Neural cell (in vitro differentiated cells): ENCODE measurements at regions not wholly inside any gene's neighbourhood (a gene's known extent, or its start where the extent isn't known, plus 50 kb on each side); places are given as distances from the start of the nearest gene placed in this dataset.

Source experiments
- H2AFZ ChIP-seq: fragments of 200-600, 300-800 bp; sonication (generic), shearing (Covaris generic); 2 replicates; pipeline ENCODE4 v1.6.0; 2014; ENCODE audit warnings: low read depth, mild to moderate bottlenecking, antibody characterized with exemption, low read length, moderate library complexity
- H3F3A ChIP-seq: fragments of 200-600 bp; shearing (Covaris generic); 2 replicates; pipeline ENCODE4 v1.6.1; 2016; ENCODE audit warnings: mild to moderate bottlenecking, moderate library complexity, mixed read lengths, antibody characterized with exemption, low read length; ENCODE audit not compliant: insufficient read depth, poor library complexity, severe bottlenecking
- H3K27ac ChIP-seq: fragments of 200-600, 300-800 bp; sonication (generic), shearing (Covaris generic); 2 replicates; pipeline ENCODE4 v1.5.1; 2014; ENCODE audit warnings: mild to moderate bottlenecking, low read length, moderate library complexity
- H3K27me3 ChIP-seq: fragments of 300-800, 200-600 bp; sonication (generic), shearing (Covaris generic); 2 replicates; pipeline ENCODE4 v1.6.0; 2014; ENCODE audit warnings: mild to moderate bottlenecking, low read depth, low read length, moderate library complexity; ENCODE audit not compliant: insufficient read depth
- H3K36me3 ChIP-seq: fragments of 300-800, 200-600 bp; sonication (generic), shearing (Covaris generic); 2 replicates; pipeline ENCODE4 v1.5.1; 2014; ENCODE audit warnings: mild to moderate bottlenecking, antibody characterized with exemption, low read length, moderate library complexity; ENCODE audit not compliant: insufficient read depth
- H3K4me2 ChIP-seq: fragments of 300-800, 200-600 bp; sonication (generic), shearing (Covaris generic); 2 replicates; pipeline ENCODE4 v1.6.0; 2014; ENCODE audit warnings: mild to moderate bottlenecking, low read length
- H3K4me3 ChIP-seq: fragments of 300-800, 200-600 bp; sonication (generic), shearing (Covaris generic); 2 replicates; pipeline ENCODE4 v1.5.1; 2014; ENCODE audit warnings: mild to moderate bottlenecking, low read length, moderate library complexity
- H3K79me2 ChIP-seq: fragments of 200-600 bp; shearing (Covaris generic); replicated peaks from 2 replicates; pipeline ENCODE4 v1.6.0; 2014; ENCODE audit warnings: mild to moderate bottlenecking, low read length, moderate library complexity; ENCODE audit not compliant: insufficient read depth
- H3K9ac ChIP-seq: fragments of 300-800, 200-600 bp; sonication (generic), shearing (Covaris generic); 2 replicates; pipeline ENCODE4 v1.6.1; 2016; ENCODE audit warnings: mild to moderate bottlenecking, low read length, mixed read lengths
- H3K9me2 ChIP-seq: fragments of 200-600 bp; shearing (Covaris generic); 2 replicates; pipeline ENCODE4 v1.6.1; 2016; ENCODE audit warnings: mild to moderate bottlenecking, low read length, mixed read lengths; ENCODE audit not compliant: insufficient read depth
- H3K9me3 ChIP-seq: fragments of 200-600, 300-800 bp; sonication (generic), shearing (Covaris generic); 2 replicates; pipeline ENCODE4 v1.6.1; 2016; ENCODE audit warnings: mild to moderate bottlenecking, mixed run types, low read length, moderate library complexity, mixed read lengths
- H4K20me1 ChIP-seq: fragments of 200-600 bp; shearing (Covaris generic); 2 replicates; pipeline ENCODE4 v1.6.1; 2016; ENCODE audit warnings: mild to moderate bottlenecking, mixed run types; ENCODE audit not compliant: insufficient read depth
- EP300 ChIP-seq: fragments of 450-650 bp; conservative IDR thresholded peaks from 2 replicates; pipeline ENCODE4 v1.6.1; 2014; ENCODE audit warnings: antibody characterized with exemption, mild to moderate bottlenecking, moderate library complexity; ENCODE audit not compliant: poor library complexity, severe bottlenecking
- EZH2 ChIP-seq: fragments of 200-600, 300-800 bp; shearing (Covaris generic), sonication (generic); IDR thresholded peaks from 2 replicates; pipeline ENCODE4 v1.6.1; 2014; ENCODE audit warnings: antibody characterized with exemption, low read length, borderline replicate concordance, mild to moderate bottlenecking; ENCODE audit not compliant: insufficient read depth, poor library complexity, severe bottlenecking
- MXI1 ChIP-seq: fragments of 450-650 bp; conservative IDR thresholded peaks from 2 replicates; pipeline ENCODE4 v1.6.1; 2014; ENCODE audit warnings: antibody characterized with exemption, mild to moderate bottlenecking; ENCODE audit not compliant: poor library complexity, severe bottlenecking
- POLR2AphosphoS5 ChIP-seq: IDR thresholded peaks from 2 replicates; pipeline ENCODE4 v1.6.1; 2012
- RAD21 ChIP-seq: fragments of 450-650 bp; conservative IDR thresholded peaks from 2 replicates; pipeline ENCODE4 v1.6.1; 2014; ENCODE audit warnings: antibody characterized with exemption, mild to moderate bottlenecking, moderate library complexity
- REST ChIP-seq: IDR thresholded peaks from 2 replicates; pipeline ENCODE4 v1.6.1; 2012; ENCODE audit warnings: borderline replicate concordance
- SMC3 ChIP-seq: fragments of 450-650 bp; conservative IDR thresholded peaks from 2 replicates; pipeline ENCODE4 v1.6.1; 2014; ENCODE audit warnings: antibody characterized with exemption, mild to moderate bottlenecking, moderate library complexity; ENCODE audit not compliant: poor library complexity
- TAF1 ChIP-seq: IDR thresholded peaks from 2 replicates; pipeline ENCODE4 v1.6.1; 2012; ENCODE audit warnings: low read depth
- TF ChIP-seq, protein P1 (sequence below): fragments of 450-650 bp; IDR thresholded peaks from 2 replicates; pipeline ENCODE4 v1.5.1; 2014; ENCODE audit warnings: antibody characterized with exemption, mild to moderate bottlenecking, moderate library complexity; ENCODE audit not compliant: poor library complexity, severe bottlenecking

DNA sequence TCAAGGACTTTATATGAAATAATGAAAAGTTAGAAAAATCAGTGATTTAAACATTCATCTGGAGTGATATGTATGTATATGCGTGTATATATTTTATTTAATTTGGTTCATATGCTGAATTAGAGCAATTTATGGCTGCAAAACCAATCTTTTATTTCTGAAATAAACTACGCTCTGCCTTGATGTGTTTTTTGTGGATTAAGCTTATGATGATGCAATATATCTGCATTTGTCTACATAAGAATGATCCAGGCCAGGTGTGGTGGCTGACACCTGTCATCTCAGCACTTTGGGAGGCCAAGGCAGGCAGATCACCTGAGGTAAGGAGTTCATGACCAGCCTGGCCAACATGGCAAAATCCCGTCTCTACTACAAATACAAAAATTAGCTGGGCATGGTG is 1842.3 kb upstream of the CDH6 start:
- H3K9me3 ChIP-seq = no peaks in the 10 kb centered on the region
- no peaks in the 10 kb centered on the region for H3K9me2 ChIP-seq
- no peaks in the 10 kb centered on the region for H3K27me3 ChIP-seq
- no peak overlapping the region for H3K4me2 ChIP-seq
- H3K9ac ChIP-seq = no peak overlapping the region
- no peaks in the 10 kb centered on the region for H4K20me1 ChIP-seq
- no peaks in the 10 kb centered on the region for H3F3A ChIP-seq
- no peak for TF ChIP-seq EZH2
- TF ChIP-seq REST = no peak
- TF ChIP-seq TAF1 = no peak
- TF ChIP-seq POLR2AphosphoS5 = no peak
- no peak for TF ChIP-seq EP300
- no peak overlapping the region for H3K4me3 ChIP-seq
- no peaks in the 10 kb centered on the region for H3K36me3 ChIP-seq
- H3K27ac ChIP-seq = no peak overlapping the region
- H3K79me2 ChIP-seq = no peaks in the 10 kb centered on the region
- H2AFZ ChIP-seq = no peak overlapping the region

GRCh38 chr5:29337030-29337429 is 1856.5 kb upstream of the CDH6 start:
- Histone ChIP-seq H3F3A (no peaks in the 10 kb centered on the region), H3K9ac (no peak overlapping the region), H3K79me2 (no peaks in the 10 kb centered on the region), H3K27ac (no peak overlapping the region), H3K27me3 (no peaks in the 10 kb centered on the region), H2AFZ (no peak overlapping the region), H3K9me3 (no peaks in the 10 kb centered on the region), H3K9me2 (no peaks in the 10 kb centered on the region), H3K4me2 (no peak overlapping the region), H4K20me1 (no peaks in the 10 kb centered on the region), H3K36me3 (no peaks in the 10 kb centered on the region), H3K4me3 (no peak overlapping the region)
- TF ChIP-seq POLR2AphosphoS5 (no peak), SMC3 (no peak)

GRCh38 chr5:29321591-29321990 is 1871.9 kb upstream of the CDH6 start:
- no peaks in the 10 kb centered on the region for H4K20me1 ChIP-seq
- H3K79me2 ChIP-seq = no peaks in the 10 kb centered on the region
- H3K4me2 ChIP-seq = no peak overlapping the region
- no peak overlapping the region for H3K4me3 ChIP-seq
- TF ChIP-seq TAF1 (no peak), EZH2 (no peak), EP300 (no peak), MXI1 (no peak), RAD21 (no peak), SMC3 (no peak), POLR2AphosphoS5 (no peak), REST (no peak)
- TF ChIP-seq, protein P1, sequence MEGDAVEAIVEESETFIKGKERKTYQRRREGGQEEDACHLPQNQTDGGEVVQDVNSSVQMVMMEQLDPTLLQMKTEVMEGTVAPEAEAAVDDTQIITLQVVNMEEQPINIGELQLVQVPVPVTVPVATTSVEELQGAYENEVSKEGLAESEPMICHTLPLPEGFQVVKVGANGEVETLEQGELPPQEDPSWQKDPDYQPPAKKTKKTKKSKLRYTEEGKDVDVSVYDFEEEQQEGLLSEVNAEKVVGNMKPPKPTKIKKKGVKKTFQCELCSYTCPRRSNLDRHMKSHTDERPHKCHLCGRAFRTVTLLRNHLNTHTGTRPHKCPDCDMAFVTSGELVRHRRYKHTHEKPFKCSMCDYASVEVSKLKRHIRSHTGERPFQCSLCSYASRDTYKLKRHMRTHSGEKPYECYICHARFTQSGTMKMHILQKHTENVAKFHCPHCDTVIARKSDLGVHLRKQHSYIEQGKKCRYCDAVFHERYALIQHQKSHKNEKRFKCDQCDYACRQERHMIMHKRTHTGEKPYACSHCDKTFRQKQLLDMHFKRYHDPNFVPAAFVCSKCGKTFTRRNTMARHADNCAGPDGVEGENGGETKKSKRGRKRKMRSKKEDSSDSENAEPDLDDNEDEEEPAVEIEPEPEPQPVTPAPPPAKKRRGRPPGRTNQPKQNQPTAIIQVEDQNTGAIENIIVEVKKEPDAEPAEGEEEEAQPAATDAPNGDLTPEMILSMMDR = no peak
- H2AFZ ChIP-seq = no peak overlapping the region
- H3F3A ChIP-seq = no peaks in the 10 kb centered on the region
- H3K9me3 ChIP-seq = no peaks in the 10 kb centered on the region
- no peaks in the 10 kb centered on the region for H3K27me3 ChIP-seq
- H3K9me2 ChIP-seq = no peaks in the 10 kb centered on the region
- no peak overlapping the region for H3K27ac ChIP-seq
- no peaks in the 10 kb centered on the region for H3K36me3 ChIP-seq
- H3K9ac ChIP-seq = no peak overlapping the region
